Stimulated activated CD4-positive, alpha-beta T cell treated with anti-CD3 and anti-CD28 coated beads, Interleukin-15, amount 100 ng/mL, for 24 hours (primary cell): ENCODE measurements at regions not wholly inside any gene's neighbourhood (a gene's known extent, or its start where the extent isn't known, plus 50 kb on each side); places are given as distances from the start of the nearest gene placed in this dataset.

Source experiments
- DNase-seq: peaks from one replicate; pipeline ENCODE4 v3.0.0-alpha.2; 2020

DNA sequence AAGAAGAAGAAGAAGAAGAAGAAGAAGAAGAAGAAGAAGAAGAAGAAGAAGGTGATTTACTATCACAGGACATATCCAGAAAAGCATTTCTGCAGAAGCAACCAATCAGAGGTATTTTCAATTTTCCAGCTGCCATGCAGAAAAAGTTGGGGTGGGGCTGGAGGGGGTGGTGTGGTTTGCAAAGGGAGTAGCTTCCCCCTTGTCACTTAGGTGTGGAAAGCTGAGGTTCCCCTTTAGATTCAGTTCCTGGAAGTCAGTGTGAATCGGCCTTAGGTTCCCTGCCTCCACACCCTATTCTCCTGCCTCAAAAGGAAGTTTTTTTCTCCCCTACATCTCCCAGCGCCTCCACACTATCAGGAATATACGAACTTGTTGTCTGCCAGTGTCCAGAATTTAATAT, 276.7 kb upstream of the ARRDC4 start:
- DNase-seq = no peak

DNA sequence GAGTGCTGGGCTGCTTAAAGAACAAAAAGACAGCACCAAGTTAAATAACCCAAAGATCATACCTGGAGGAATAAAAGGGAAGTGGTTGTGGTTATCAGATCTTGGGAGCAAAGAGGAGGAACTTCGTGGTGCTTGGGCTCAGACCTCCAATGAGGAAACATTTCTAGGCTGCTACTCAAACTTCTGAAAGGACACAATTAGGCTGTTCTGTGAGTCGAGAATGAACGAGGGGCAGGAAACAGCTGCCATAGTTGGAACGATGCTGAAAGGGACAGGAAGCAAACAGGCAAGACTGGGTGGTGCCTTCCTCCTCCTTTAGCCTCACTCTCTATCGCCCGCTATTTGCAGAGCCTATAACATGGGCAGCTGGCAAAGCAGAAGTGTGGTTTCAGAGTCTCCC, 276.3 kb upstream of the ARRDC4 start:
- DNase-seq = no peak

DNA sequence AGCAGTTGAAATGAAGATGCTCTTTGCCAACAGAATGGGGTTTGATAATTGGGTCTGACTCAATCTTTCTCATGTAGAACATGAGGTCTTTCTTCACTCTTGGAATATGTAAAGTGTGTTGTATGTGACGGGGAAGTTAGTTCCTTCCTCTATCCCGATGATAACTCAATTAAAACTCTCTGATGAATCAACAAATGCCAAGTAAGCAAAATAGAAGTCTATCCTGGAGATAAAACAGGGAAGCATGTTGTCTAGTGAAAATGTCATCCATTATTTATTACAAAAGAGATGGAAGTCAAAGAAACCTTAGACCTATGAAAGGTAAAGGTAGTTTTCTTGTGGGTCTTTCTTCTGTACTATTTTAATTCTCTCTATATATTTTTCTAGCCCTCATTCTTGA, 274.2 kb upstream of the ARRDC4 start:
- no peak for DNase-seq

DNA sequence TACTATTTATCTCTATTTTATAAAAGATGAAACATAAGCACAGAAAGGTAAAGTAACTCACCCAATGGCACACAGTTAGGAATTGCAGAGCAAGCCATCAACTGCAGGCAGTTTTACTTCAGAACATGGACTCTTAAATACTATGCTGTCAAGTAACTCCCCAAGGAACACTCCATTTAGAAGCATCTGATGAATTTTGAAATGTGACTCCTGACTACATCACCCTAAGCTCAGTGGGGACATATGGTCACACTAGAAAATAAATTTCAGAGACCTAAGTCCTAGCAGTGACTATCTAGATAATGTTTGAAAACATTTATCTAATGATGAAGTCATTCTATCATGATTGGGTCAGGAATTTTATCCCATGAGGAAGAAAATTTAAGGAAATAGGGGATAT, 272.8 kb upstream of the ARRDC4 start:
- no peak for DNase-seq

DNA sequence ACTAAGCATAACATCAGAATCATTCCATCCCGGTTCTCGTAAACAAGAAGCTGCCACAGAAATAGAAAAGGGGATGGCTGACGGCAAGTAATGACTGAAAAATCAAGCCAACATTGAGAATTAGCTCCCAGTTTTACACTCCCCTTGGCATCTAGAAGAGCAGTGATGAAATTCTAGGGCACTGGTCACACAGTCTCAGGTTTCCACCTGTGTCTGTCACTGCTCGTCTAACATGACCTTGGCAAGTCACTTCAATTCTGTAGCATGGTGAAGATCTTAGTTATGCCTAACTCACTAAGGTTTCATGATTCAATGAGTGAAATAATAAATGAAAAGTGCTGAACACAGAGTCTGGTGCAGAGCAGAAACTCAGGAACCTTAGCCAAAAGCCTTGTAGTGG, 272.3 kb upstream of the ARRDC4 start:
- no peak for DNase-seq

DNA sequence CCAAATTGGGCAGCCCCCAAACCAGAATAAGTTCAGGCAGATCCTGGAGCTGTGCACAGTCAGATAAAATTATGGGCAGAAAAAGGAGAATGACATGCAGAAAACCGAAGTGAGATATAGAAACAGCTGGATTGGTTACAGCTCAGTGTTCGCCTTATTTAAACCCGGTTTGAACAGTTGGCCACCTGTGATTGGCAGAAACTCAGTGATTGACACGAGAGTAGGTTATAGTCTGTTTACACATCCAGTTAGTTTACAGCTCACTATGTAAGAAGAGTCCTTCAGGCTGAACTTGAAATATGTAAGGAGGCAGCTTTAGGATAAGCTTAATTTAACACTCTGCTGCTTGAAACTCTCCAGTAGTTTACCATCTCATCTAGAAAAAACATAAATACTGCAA, 271.6 kb upstream of the ARRDC4 start:
- DNase-seq = no peak

DNA sequence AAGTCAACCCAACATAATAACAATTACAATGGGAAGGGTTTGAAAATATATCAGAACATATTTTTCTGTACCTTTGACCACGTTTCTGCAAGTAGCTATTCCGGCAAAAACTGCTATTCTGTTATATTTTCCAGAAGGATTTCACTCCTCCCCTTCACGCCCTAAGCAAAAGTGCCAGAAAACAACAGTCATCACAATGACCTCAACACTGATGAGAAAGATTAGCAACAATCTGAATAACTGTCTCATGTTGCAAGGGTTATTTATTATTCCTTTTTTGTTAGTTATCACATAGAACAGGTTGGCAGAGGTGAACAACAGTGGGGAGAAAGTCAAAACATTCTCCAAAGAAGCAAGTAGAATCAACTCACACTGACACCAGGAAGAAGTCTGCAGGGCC, 269.4 kb upstream of the ARRDC4 start:
- DNase-seq = no peak

DNA sequence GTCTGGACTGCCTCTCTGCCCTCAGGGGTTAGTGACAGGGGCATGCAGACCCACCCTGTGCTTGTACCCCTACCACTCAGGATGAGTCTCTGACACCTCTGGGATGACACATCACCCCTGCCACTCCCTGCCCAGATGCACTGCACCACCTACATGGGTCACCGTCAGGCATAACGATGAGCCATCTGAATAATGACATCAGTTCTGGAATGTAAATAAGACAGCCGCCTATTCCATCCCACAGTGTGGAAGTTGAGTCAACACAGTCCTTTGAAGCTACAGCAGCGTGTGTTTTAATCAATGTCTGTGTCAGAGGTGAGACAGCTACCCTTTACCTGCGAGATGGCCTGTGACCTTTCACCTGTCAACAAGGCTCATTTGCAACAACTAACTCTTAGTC, 268.7 kb upstream of the ARRDC4 start:
- no peak for DNase-seq

DNA sequence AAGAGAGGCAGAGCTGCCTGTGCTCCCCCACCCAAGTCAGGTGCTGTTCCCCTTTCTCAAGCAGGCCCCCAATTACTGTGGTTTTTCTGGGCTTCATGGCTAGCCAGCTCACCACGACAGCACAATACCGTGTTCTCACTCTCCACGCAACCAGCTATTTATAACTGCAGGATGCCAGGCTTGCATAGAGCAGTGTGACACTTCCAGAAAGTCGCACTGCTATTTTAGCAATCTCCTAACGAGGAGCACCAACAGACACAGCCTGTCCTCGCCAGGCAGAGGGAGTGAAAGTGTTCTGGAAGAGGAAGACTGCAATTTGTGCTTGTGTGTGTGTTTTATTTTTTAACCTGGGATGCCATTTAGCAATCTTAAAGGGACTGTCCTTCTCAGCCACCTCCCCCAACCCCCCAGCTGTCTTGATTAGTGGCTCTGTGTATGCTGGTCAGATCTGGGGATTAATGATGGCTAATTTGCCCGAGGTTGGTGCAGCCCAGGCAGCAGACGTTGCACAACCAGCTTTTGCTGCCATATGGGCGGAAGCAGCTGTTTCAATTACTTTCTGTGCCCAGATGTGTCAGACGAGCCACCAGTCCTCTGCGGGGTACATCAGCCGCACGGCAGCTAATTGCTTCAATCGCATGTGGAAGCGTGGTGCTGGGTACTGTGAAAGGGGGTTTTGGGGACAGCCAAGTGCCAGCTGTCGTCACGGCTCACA, 268.0 kb upstream of the ARRDC4 start:
- DNase-seq = no peak

DNA sequence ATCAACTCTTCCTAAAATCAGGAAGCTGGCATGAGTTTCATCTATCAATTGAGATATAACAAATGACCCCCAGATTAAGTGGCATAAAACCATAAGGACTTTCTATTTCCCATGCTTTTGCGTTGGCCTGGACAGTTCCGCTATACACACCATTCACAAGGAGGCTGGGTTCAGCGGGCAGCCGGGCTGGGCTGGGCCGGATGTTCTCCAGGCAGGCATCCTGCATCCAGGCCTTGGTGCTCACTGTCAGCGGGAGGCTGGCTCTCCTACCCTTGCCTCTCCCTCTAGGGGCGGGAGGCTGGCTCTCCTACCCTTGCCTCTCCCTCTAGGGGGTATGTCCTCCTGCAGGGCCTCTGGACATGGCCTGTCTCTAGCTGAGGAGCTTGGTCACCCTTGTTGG, 266.0 kb upstream of the ARRDC4 start:
- no peak for DNase-seq

DNA sequence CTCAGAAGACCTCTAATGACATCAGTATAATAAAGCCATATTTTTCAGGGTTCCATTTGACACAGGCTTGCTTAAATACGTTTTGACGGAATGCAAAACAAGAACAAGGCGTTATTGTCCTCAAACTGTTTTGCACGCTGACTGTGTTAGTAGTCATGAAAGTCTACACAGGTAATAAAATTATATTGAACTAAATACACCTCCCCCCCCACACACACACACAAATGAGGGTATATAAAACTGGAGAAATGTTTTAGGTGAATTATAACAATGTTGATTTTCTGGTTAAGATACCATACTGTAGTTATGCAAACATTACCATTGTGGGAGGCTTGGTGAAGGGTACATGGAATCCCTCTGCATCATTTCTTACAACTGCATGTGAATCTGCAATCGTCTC, 257.1 kb upstream of the ARRDC4 start:
- DNase-seq = no peak

DNA sequence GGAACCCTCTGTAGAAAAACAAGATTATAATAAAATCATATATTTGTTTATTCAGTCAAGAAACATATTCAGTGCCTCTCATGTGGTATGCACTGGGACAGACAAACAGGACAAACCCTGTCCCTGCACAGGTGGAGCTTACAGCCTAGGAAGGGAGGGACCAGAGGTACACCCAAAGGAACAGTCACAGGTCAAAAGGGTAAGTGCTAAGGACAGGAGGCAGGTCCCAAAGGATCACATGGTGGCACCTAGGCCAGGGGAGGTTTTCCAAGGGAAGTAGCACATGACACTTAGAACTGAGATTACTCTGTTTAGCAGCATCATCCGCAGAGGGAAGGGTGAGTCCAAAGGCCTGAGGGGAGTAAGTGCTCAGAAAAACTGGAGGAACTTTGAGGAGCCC, 254.4 kb upstream of the ARRDC4 start:
- no peak for DNase-seq

DNA sequence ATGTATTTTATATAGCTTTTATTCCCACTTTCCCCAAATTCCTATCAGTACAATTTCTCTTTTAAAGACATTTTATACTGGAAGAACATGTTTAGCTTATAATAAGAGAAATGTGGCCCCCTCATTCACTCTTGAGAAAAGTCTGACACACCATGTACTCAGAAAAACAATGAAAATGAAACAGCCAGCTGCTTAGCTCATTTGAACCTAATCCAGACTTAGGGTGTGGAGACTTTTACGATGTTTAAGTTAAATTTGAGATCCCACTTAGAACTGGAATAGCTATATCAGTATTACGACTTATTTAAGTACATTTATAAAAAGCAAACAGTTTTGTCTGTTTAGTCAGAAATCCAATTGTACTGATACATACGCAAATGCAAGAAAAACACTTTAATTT, 252.3 kb upstream of the ARRDC4 start:
- DNase-seq = no peak

DNA sequence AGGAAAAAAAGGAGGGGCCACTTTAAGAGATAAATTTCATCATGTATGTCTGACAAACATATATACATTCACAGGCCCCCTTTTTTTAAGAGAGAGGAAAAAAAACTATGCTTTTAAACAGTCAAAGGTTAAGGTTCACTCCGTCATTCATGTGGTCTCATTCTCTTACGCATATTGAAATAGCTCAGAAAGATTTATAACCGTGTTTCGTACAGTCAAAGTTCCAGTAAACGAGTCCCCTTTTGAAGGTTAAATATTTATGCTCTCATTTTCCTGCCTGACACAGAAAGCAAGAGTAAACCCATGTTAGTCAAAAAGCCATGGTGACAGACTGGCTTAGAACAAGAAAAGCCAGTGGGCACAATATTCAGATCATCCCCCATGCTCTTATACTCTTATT, 248.0 kb upstream of the ARRDC4 start:
- DNase-seq = no peak

DNA sequence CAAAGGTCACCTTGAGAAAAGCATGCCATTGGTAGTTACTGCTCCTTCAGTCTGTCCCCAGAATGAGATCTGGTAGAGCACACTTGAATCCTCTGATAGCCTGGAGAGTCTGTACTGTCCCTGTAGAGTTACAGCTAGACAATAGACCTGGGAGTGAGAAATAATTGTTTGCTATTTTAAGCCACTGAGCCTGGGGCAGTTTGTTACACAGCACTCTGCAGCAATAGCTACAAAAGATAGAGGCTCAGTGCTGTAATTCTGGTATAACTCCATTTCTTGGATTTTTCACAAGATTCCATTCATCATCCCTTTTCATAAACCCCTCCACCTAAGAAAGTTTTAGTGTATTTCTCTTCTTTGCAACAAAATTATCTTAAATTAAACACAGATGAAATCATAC, 242.7 kb upstream of the ARRDC4 start:
- DNase-seq = no peak

DNA sequence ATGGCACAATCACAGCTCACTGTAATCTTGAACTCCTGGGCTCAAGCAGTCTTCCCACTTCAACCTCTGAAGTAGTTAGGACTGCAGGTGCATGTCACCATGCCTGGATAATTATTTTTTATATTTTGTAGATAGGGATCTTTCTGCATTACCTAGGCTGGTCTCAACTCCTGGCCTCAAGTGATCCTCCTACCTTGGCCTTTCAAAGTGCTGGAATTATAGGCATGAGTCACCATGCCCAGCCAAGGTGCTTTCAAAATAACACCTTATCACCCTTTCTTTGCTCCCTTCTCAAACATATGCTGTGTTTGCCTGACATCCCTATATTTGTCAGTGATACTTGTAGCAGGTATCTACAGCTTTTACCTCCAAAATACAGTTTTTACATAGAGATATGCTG, 242.0 kb upstream of the ARRDC4 start:
- DNase-seq = no peak

DNA sequence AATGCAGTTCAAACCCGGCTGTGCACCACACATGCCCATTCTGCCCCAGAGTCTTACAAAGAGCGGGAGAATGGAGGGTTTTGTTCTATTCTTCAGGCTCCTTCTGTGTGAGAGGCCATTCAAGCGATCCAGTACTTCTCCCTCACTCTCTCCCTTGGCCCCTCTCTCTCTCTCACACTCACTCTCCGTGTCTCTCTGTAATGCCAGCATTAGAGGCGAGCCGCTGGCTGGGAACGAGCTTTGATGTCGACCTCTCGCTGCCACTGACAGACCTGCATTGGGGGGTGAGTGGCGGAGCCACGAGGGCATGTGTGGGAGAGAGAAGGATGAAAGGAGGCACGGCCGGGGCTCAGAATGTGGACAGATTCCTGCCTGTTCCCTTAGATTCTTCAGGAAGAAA, 231.7 kb upstream of the ARRDC4 start:
- no peak for DNase-seq

DNA sequence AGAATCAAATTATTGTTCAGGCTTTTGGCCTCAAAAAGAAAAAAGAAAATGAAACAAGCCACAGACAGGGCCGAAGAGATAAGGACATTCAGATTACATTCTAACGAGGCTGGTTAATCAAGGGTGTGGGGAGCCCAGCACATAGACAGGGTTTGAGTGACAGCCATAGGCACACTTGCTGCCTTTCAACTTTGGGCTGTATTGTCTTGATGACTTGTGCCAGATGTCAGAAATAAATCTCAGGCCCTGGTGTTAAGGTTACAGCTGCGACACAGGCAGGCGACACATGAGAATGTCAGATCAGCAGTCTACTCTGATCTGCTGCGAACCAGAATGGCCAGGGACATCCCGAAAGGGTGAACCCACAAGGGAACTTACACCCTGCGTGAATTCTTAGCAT, 231.2 kb upstream of the ARRDC4 start:
- no peak for DNase-seq

DNA sequence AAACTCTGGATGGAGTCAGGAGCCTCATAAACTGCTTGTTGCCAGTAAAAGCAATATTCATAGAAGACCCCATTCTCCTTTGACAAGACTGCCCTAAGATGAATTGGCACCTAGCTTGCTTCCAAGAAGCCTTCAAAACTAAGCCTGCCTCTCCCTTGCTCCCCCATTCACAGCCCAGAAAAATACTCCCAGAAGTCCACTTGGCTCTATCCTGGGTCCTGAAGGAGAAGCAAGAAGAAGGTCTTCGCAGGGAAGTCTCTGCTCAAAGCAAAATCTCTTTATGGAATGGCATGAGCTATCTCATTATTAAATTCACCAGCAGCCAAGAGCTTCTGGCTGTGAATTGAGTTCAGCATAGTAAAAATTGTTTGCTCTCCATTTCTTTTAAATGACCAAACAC, 230.2 kb upstream of the ARRDC4 start:
- no peak for DNase-seq

DNA sequence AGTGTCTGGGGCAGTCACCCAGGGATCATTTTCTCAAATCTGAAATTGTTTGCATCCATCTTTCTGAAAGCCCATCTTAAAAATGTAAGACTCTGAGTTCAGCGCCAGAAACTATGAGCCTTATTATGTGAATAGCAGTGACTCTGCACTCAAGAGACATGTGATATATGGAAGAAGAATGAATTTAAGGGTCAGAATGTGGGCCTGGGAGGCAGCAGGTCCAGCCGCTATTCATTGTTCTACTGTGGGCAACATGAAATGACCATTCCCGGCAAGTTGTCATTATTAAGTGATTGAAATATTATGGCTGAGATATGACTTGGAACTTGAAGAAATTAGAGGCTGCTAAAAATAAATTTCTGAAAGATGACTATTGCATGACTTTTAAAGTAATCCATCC, 228.6 kb upstream of the ARRDC4 start:
- no peak for DNase-seq

DNA sequence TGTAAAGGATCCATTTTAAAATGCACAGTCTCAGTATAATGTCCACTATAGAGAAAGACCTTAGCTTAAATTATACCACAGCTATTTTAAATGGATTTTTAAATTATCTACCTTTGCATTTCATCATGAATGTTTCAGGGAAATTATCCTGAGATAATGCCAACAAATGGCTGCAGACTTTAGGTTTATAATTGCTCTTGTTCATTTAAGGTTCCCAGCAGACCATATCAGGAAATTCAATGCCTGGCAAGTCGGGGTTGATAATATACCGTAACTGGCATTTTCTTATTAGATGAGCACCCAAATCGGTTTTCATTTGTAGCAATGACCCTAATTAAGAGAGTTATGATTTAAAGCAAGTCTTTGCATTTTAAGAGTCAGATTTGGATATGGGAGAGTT, 227.1 kb upstream of the ARRDC4 start:
- no peak for DNase-seq

DNA sequence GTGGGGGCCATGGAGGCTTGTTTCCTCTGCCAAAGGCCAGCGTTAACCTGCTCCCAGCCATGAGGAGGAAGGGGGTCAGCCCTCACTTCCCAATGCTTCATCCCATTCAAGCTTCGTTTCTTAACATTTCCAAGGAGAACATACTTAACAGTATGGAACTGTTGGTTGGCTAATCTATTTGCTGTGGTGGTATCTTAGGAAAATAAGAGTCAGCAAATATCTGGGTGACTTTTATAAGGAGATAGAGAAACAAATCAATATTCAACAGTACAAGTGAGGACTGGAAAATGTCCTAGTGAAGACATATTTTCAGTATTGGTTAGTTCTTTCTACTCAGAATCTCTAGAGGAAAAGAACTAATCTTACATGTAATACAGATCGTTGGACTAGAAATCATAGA, 223.8 kb upstream of the ARRDC4 start:
- no peak for DNase-seq

DNA sequence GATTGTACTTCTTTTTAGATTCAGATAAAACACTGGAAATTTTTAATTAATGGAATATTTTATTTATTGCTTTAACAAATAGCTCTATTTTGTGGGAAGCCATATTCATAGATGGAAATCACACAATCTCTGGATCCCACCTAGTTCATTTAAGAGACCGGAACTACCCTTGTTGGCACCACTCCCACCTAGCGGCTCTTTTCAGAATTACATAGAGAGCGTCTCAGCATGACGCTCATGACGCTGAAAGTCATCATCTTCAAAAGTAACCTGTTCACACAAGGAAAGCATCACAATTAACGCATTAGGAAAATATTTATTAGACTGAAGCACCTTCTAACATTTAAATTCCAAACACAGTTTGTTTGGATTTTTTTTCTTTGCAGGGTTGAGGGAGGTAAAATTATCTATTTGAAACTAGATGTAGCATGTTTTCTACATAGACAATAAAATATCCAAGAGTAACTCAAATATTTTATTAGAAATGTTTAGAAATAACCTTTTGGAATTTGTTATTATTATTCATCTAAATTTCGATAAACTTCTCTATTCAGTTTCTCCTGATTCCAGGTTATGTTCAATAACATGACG, 214.9 kb upstream of the ARRDC4 start:
- DNase-seq = peak; percentile 45

DNA sequence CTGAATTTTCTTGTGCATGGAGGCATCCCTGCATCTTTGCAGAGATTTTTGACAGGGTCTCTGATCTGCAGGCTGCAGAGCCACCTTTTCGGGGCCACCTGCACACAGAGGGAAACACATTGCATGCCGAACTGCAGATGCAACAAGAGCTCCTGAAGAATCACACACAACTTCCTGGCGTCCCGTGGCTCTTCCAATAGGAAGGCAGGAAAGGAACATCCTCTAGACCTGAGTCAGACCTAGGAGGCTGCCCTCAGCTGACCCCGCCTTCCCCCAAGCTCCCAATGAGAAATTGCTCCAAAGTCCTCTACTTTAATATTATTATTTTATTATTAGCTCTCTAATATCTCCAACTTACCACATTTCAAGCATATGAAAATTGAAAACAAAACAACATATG, 213.2 kb upstream of the ARRDC4 start:
- DNase-seq = no peak

DNA sequence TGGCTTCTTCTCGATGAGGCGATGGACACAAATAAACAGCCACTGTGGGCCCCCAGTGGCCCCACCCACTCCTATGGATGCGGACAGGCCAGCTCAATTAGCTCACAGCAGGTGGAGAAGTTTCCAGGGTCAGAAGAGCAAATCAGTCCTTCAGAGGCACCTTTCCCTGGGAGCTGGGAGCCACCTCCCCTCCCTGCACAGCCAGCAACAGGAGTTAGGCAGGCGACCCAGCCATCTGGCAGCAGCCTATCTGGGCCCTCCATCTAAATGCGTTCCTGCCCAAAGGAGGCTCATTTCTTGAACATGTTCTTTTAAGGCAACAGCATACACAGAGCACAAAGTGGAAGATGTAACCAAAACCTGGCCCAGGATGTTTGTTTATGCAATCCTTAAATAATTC, 211.9 kb upstream of the ARRDC4 start:
- DNase-seq = no peak
